ENCODE measurements at regions not wholly inside any gene's neighbourhood (a gene's known extent, or its start where the extent isn't known, plus 50 kb on each side); places are given as distances from the start of the nearest gene placed in this dataset.

GRCh38 chr13:74073274-74073673, 60.9 kb downstream of the KLF12 start:
- Histone ChIP-seq H3K4me3 (ENCODE audit: low read depth, low read length) (no peak overlapping the region), H3K36me3 (ENCODE audit: control insufficient read depth, insufficient read depth, low read length) (no peaks in the 10 kb centered on the region), H3K9me3 (no peaks in the 10 kb centered on the region), H3K27me3 (replicated peaks; ENCODE audit: control insufficient read depth, insufficient read depth, low read length) (no peaks in the 10 kb centered on the region), H3K4me1 (no peaks in the 10 kb centered on the region)
- Mint-ChIP-seq H3K27ac (ENCODE audit: unreplicated experiment) (no peak overlapping the region), H3K4me1 (ENCODE audit: low read depth, unreplicated experiment) (peaks cover 6% of the 10 kb centered on the region), H3K9me3 (ENCODE audit: unreplicated experiment) (no peaks in the 10 kb centered on the region), H3K4me3 (ENCODE audit: unreplicated experiment) (no peak overlapping the region), H3K36me3 (ENCODE audit: insufficient read depth, unreplicated experiment) (no peaks in the 10 kb centered on the region), H3K27me3 (ENCODE audit: insufficient read depth, unreplicated experiment) (no peaks in the 10 kb centered on the region)
- ChIA-PET CTCF (no interaction called here), POLR2A (no interaction called here)
- no peak for DNase-seq
- TF ChIP-seq, protein P1, sequence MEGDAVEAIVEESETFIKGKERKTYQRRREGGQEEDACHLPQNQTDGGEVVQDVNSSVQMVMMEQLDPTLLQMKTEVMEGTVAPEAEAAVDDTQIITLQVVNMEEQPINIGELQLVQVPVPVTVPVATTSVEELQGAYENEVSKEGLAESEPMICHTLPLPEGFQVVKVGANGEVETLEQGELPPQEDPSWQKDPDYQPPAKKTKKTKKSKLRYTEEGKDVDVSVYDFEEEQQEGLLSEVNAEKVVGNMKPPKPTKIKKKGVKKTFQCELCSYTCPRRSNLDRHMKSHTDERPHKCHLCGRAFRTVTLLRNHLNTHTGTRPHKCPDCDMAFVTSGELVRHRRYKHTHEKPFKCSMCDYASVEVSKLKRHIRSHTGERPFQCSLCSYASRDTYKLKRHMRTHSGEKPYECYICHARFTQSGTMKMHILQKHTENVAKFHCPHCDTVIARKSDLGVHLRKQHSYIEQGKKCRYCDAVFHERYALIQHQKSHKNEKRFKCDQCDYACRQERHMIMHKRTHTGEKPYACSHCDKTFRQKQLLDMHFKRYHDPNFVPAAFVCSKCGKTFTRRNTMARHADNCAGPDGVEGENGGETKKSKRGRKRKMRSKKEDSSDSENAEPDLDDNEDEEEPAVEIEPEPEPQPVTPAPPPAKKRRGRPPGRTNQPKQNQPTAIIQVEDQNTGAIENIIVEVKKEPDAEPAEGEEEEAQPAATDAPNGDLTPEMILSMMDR (IDR thresholded peaks at IDR 0.05; ENCODE audit: insufficient read depth in 1 of 2, low read depth in 1 of 2, low read length in 1 of 2, severe bottlenecking in 1 of 2, unreplicated experiment in 1 of 2): no peak
- no TSS peak for BruUV-seq (replicated peaks)
- intact Hi-C loops (cut with micrococcal nuclease; ENCODE audit: unreplicated experiment): no loop called here

DNA sequence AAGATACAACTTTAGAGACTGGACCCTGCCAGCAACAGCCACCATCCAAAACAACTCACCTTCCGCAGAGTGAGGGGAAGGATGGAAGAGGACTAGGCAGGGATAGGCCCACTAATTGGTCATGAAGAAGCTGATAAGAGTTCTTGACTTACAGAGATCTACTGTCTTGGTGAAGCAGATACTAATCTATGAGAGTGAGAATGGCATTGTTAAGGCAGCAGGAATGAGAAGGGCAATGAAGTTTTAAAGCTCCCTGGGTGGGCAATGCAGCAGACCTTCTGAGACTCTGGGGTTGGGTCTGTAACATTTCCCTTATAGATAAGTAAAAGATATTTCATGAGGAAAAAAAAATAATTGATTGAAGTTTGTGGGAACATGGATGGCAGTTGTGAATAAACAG, 63.7 kb downstream of the KLF12 start:
- H3K9me3 ChIP-seq: no peaks in the 10 kb centered on the region
- TF ChIP-seq, protein P1 (IDR thresholded peaks at IDR 0.05; ENCODE audit: insufficient read depth in 1 of 2, low read depth in 1 of 2, low read length in 1 of 2, severe bottlenecking in 1 of 2, unreplicated experiment in 1 of 2): no peak
- Mint-ChIP-seq H3K9me3 (ENCODE audit: unreplicated experiment) (no peaks in the 10 kb centered on the region), H3K4me1 (ENCODE audit: low read depth, unreplicated experiment) (peaks cover 12% of the 10 kb centered on the region), H3K36me3 (ENCODE audit: insufficient read depth, unreplicated experiment) (no peaks in the 10 kb centered on the region), H3K4me3 (ENCODE audit: unreplicated experiment) (no peak overlapping the region), H3K27ac (ENCODE audit: unreplicated experiment) (no peak overlapping the region), H3K27me3 (ENCODE audit: insufficient read depth, unreplicated experiment) (no peaks in the 10 kb centered on the region)
- BruUV-seq (replicated peaks): no TSS peak
- no peak for DNase-seq
- no peaks in the 10 kb centered on the region for H3K4me1 ChIP-seq
- H3K27me3 ChIP-seq (replicated peaks; ENCODE audit: control insufficient read depth, insufficient read depth, low read length): no peaks in the 10 kb centered on the region
- ChIA-PET CTCF (no interaction called here), POLR2A (no interaction called here)
- H3K4me3 ChIP-seq (ENCODE audit: low read depth, low read length): no peak overlapping the region
- H3K36me3 ChIP-seq (ENCODE audit: control insufficient read depth, insufficient read depth, low read length): no peaks in the 10 kb centered on the region
- intact Hi-C loops (cut with micrococcal nuclease; ENCODE audit: unreplicated experiment): no loop called here

DNA sequence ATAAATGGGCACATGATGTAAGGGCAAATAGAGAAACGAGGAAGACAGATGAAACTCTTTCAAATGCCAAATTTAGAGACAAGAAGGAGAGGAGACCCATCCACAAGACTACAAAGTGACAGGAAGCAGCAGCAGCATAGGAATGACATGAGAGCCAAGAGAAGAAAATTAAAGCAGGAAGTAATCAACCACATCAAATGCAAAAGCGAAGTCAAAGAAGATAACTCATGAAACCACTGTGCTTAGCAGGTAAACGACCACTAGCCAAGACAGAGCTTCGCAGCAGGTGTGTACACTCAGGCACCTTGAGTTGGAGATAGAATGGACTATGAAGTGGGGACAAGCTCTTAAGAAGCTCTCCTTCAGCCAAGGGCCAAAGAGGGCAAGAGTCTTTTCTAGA, 64.1 kb downstream of the KLF12 start:
- BruUV-seq (replicated peaks): no TSS peak
- Histone ChIP-seq H3K4me3 (ENCODE audit: low read depth, low read length) (no peak overlapping the region), H3K36me3 (ENCODE audit: control insufficient read depth, insufficient read depth, low read length) (no peaks in the 10 kb centered on the region), H3K9me3 (no peaks in the 10 kb centered on the region), H3K4me1 (no peaks in the 10 kb centered on the region), H3K27me3 (replicated peaks; ENCODE audit: control insufficient read depth, insufficient read depth, low read length) (no peaks in the 10 kb centered on the region)
- no peak for DNase-seq
- POLR2A ChIA-PET: no interaction called here
- Mint-ChIP-seq H3K27me3 (ENCODE audit: insufficient read depth, unreplicated experiment) (no peaks in the 10 kb centered on the region), H3K36me3 (ENCODE audit: insufficient read depth, unreplicated experiment) (no peaks in the 10 kb centered on the region), H3K4me1 (ENCODE audit: low read depth, unreplicated experiment) (peaks cover 13% of the 10 kb centered on the region), H3K4me3 (ENCODE audit: unreplicated experiment) (no peak overlapping the region), H3K9me3 (ENCODE audit: unreplicated experiment) (no peaks in the 10 kb centered on the region), H3K27ac (ENCODE audit: unreplicated experiment) (no peak overlapping the region)
- TF ChIP-seq, protein P1 (IDR thresholded peaks at IDR 0.05; ENCODE audit: insufficient read depth in 1 of 2, low read depth in 1 of 2, low read length in 1 of 2, severe bottlenecking in 1 of 2, unreplicated experiment in 1 of 2): no peak
- CTCF ChIA-PET: no interaction called here
- intact Hi-C loops (cut with micrococcal nuclease; ENCODE audit: unreplicated experiment): no loop called here

Data from Caco-2 (cell line).